T-helper 2 cell treated with Interferon-gamma antibody and Interleukin-4, amounts not matched to agents 100 ng/mL and 5 ng/mL, for 36 hours (primary cell): ENCODE measurements at regions not wholly inside any gene's neighbourhood (a gene's known extent, or its start where the extent isn't known, plus 50 kb on each side); places are given as distances from the start of the nearest gene placed in this dataset.

Experiments
- intact Hi-C: fragments of 100-400 bp; cut with micrococcal nuclease; formaldehyde crosslinking; loops from one replicate; pipeline ENCODE4 v1.15.1; 2023

DNA sequence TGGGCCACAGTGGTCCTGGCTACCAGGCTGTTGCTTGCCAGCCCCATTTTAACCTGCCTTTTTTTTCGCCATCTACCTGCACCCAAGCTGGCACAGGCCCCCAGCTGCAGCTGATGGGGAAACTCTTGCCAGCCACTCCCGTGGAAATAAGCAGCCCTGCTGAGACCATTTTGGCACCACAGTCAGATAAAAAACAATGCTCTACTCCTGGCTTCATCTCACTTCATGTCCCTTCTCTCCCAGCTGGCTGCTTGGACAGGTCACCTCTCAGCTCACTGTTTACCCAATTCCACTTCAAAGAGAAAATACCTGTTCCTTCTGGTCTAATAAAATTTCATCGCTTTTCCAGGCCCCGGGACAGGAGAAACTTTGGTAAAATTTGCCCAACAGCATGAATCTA lies 322.6 kb upstream of the SLC30A5 start:
- intact Hi-C loops, result no loop called here

GRCh38 chr5:68771732-68772131 lies 322.1 kb upstream of the SLC30A5 start:
- intact Hi-C loops, result no loop called here

DNA sequence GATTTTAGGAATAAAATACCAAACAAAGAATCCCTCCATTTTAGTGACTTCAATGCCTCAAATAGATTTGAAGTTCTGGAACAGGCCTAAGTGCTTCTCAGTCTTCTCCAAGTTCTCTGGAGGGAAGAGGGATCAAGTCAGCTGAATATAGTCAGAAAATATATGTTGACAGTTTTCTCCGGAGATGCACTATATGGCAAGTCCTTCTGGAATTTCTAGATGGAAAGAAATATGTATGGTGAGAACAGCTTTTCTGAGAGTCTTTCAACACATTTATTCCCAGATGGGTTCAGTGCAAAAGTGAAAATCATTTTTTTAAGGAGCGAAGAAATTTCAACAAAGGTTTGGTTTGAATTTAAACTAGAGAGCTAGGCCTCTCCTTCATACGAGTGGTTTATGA lies 317.4 kb upstream of the SLC30A5 start:
- intact Hi-C loops, result no loop called here

GRCh38 chr5:68777135-68777534 lies 316.7 kb upstream of the SLC30A5 start:
- intact Hi-C loops, result no loop called here

GRCh38 chr5:68778484-68778883 lies 315.3 kb upstream of the SLC30A5 start:
- intact Hi-C loops, result no loop called here

GRCh38 chr5:68780299-68780955 lies 313.4 kb upstream of the SLC30A5 start:
- intact Hi-C loops, result no loop called here

DNA sequence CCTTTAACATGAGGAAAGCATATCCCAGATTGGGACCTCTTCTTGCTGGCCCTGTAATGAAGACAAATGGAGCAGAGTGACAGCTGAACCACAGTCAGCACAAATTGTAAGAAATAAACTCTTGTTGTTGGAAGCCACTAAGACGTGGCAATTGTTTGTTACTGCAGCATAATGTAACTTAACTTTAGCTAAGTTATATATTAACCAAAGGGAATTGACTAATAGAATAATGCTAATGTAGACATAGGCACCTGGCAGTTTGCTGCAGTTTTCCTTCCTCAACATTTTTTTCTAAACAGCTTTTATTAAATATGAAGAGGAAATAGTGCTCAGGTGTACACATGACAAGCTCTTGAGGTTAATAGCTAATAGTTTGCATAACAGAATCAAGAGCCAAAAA lies 300.7 kb upstream of the SLC30A5 start:
- intact Hi-C loops, result no loop called here

DNA sequence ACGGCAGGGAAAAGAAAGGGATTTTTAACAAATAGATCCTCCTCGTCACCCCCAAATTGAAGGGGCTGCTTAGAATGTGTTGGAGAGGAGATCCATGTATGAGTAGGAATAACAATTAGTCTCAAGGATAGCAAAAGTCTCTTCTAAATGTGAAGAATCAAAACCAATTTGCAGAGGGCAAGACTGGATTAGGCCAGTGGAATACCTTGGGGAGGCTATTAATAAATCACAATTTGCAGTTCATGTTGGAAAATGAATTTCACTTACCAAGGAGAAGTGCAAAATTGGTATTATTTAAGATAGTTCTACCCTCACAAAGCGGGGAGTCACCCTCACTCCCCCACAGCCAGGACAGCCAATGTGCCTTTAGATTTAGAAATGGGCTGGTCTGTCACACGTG lies 299.8 kb upstream of the SLC30A5 start:
- intact Hi-C loops, result no loop called here

- intact Hi-C loops, result no loop called here
Observed at GRCh38 chr5:68795190-68795589, 298.6 kb upstream of the SLC30A5 start.

GRCh38 chr5:68798877-68799843 lies 294.7 kb upstream of the SLC30A5 start:
- intact Hi-C loops, result no loop called here

DNA sequence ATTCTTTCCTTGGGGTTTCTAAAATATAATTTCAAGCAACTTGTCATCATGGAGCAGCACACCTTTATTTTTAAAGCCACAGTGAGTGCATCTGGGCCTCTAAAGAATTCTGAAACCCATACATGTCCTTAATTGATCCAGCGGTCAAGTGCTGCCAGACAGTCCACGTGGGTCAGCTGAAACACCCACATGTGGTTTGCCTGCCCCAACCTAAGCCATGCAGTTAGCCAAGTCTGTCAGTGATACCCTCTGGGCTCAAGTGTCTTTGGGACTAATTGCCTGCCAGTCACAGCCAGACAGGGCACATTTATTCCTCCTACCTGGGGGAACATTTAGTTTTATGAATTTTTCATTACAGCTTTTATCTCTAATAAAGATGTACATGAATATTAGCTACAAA lies 291.4 kb upstream of the SLC30A5 start:
- intact Hi-C loops, result no loop called here

GRCh38 chr5:68803881-68804319 lies 289.9 kb upstream of the SLC30A5 start:
- intact Hi-C loops, result no loop called here

DNA sequence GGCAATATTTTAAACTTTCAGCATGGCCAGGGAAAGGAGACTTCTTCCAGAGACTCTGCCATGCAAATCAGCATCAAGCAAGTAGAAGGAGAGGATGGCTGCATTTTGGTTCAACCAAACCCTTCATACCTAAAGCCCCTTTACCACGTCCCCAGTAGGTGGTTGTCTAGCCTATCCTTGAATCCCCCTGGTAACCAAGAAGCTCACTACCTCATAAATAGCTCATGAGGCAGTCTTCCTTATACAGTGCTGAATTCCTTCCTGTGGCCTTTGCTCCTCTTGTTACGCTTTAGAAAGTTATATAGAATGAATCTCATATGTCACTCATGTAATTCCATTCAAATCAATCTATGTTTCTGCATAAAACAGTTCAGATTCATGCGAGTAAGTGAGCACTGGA lies 289.5 kb upstream of the SLC30A5 start:
- intact Hi-C loops, result no loop called here

- intact Hi-C loops, result no loop called here
Observed at GRCh38 chr5:68805444-68805843, 288.4 kb upstream of the SLC30A5 start.

DNA sequence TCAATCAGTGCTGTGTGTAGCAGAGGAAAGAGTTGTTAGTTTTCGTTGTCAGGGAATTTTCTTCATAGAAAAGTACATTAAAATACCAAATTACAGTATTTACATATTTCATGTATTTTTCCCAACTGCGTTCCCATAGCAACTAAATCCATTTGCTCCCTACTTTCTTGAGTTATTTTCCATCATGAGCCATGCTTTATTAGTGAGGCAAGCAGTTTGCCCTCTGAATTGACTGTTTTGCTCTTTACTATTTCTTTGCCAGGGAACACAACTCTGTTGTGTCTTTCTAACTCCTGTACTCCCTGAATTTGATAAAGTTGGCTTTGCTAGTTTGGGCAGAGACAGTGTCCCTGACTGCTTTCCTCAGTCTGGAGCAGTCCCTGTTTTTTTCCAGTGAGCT lies 276.2 kb upstream of the SLC30A5 start:
- intact Hi-C loops, result no loop called here

DNA sequence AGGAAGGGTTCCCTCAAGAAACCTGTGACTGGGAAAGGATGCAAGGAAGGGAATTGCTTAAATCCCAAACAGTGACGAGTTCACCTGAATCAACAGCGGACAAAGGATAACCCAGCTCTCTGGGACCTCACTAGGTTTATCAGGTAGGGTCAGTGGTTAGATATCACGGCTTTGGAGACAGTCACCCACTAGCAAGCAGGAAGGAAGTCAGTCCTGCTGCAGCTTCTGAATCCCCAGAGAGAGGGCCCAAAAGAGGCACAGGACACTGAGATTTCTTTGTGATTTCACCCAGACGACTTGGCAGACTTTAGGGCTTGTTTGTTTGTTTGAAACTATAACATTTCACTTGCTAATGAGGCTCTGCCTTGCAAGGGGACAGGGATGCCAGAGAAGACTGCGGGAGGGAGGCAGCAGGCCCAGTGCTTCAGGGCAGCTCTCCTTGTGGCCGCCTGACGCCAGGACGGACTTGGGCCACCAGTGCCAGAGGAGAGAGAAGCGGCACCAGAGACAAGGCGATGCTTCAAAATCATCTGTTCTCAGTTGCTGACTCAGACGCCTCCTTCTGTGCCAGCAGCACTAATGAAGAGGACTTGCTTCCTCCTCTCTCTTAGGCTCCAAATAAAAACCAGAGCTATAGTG lies 275.6 kb upstream of the SLC30A5 start:
- intact Hi-C loops, result no loop called here

DNA sequence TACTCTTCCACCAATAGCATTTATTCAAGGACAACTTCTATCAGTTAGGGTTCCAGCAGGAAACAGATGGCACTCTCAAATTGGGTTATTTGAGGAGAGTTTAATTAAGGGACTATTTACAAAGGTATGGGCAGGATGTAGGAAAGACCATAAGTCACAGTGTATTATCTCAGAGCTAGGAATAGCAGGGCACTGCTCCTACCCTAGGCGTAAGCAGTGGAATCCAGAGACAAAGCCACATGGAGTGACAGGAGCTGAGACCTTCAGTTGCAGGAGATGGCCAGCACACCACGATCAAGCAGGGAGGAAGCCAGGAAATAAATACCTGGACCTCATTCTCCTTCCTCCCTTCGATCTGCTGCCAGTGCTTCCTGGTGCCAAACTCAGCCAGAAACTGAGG lies 274.9 kb upstream of the SLC30A5 start:
- intact Hi-C loops, result no loop called here

- intact Hi-C loops, result no loop called here
Observed at GRCh38 chr5:68821056-68821455, 272.8 kb upstream of the SLC30A5 start.

- intact Hi-C loops, result no loop called here
Observed at GRCh38 chr5:68822796-68823195, 271.0 kb upstream of the SLC30A5 start.

DNA sequence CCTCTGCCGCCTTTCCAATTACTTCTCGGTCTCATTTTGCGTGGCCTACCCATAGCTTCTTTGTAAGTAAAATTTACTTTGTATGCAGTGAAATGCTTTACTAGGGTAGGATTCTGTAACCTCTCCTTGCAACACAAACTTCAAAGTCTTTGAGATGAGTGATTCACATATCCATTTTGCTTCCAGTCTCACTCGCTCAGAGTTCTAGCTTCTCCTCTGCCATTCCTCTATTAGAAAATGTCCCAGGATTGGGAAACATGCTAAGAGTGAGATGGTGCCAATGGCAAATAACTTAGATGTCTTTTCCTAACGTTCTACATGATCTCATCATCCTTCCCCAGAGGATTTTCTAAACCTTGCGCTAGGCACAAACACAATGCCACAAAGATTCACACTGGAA lies 270.5 kb upstream of the SLC30A5 start:
- intact Hi-C loops, result no loop called here

DNA sequence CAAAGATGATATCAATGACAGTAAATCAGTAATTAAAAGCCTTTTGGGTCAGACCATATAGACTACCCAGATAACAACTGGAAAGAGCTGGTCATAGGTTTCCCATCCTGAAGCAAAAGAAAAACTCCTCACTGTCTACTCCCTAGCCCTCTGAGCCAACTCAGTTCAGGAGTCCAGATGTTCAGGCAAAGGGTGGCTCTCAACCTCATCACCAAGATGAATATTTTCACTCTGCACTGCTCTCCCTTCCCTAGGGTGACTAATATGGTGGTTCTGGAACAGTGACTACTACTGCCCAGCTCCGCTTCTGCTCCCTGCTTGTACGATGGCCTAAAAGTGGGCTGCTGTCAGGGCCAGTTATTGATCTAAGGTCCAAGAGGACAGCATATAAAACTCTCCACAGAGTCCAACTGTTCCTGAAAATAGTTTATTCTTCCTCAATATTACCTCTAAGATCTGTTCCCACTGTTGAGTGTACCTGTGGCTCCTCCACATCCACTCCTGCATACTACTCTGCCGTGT lies 263.4 kb upstream of the SLC30A5 start:
- intact Hi-C loops, result no loop called here

DNA sequence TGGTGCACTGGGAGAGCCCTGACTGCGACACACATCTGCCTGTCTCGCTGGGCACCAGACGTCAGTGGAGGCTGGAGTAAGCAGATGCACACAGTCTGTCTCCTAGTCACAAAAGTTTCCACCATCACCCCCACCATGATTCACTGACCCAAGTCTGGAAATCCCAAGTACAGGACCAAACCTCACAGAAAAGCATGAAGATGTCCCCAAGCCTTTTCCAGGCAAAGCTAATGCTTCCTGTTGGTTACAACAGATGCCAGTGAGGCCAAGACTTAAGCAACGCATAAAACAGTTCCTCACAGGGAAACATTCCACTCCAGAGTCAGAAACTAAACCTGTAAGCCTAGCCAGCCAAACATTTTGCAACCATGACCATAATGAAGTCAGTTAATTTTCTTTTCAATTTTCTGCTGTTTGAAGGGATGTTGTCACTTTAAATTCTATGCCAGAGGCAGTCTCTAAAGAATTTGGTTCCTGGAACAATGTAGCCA lies 259.3 kb upstream of the SLC30A5 start:
- intact Hi-C loops, result no loop called here
